OCI-LY7 (cell line): ENCODE measurements at regions not wholly inside any gene's neighbourhood (a gene's known extent, or its start where the extent isn't known, plus 50 kb on each side); places are given as distances from the start of the nearest gene placed in this dataset.

Experiments used
- BruUV-seq: library from RNA; stranded (reverse); fragments of 400-500 nt; replicated peaks from 2 replicates; lab custom pipeline; 2021; lab: Mats Ljungman, UMichigan
- CTCF ChIA-PET: fragments of 300-600 bp; sonication (Branson Sonifier 250); formaldehyde crosslinking; loops from one replicate; lab custom pipeline; 2022; ENCODE audit warnings: antibody characterized with exemption; ENCODE audit not compliant: unreplicated experiment; lab: Charles Lee
- POLR2A ChIA-PET: fragments of 300-600 bp; sonication (Branson Sonifier 250); formaldehyde crosslinking; loops from one replicate; lab custom pipeline; 2022; ENCODE audit warnings: antibody characterized with exemption; lab: Charles Lee
- DNase-seq: peaks from one replicate; pipeline ENCODE4 v3.0.0-alpha.2; 2015; ENCODE audit warnings: low spot score
- H2AFZ ChIP-seq: fragments of 200-600 bp; sonication (generic), shearing (Covaris generic); 2 replicates; pipeline ENCODE4 v1.6.1; 2014; ENCODE audit warnings: mild to moderate bottlenecking, antibody characterized with exemption, low read length, moderate library complexity
- H3K27ac ChIP-seq: fragments of 200-600 bp; sonication (generic); 2 replicates; pipeline ENCODE4 v1.5.1; 2014; ENCODE audit warnings: mixed run types, low read depth, mild to moderate bottlenecking, moderate library complexity, low read length, inconsistent platforms; ENCODE audit not compliant: poor library complexity, severe bottlenecking
- H3K36me3 ChIP-seq: fragments of 200-600 bp; sonication (generic); 2 replicates; pipeline ENCODE4 v1.6.1; 2014; ENCODE audit warnings: mild to moderate bottlenecking, antibody characterized with exemption, low read length, moderate library complexity, mixed read lengths; ENCODE audit not compliant: insufficient read depth
- H3K4me1 ChIP-seq: fragments of 200-600 bp; sonication (generic); 2 replicates; pipeline ENCODE4 v1.5.1; 2014; ENCODE audit warnings: mild to moderate bottlenecking, low read length; ENCODE audit not compliant: insufficient read depth, poor library complexity, severe bottlenecking
- H3K4me2 ChIP-seq: fragments of 200-600 bp; sonication (generic); 2 replicates; pipeline ENCODE4 v1.6.1; 2014; ENCODE audit warnings: mild to moderate bottlenecking, low read length
- H3K4me3 ChIP-seq: fragments of 200-600 bp; sonication (generic); 2 replicates; pipeline ENCODE4 v1.5.1; 2014; ENCODE audit warnings: mild to moderate bottlenecking, low read depth, low read length; ENCODE audit not compliant: poor library complexity, severe bottlenecking
- H3K79me2 ChIP-seq: fragments of 200-600 bp; sonication (generic); 2 replicates; pipeline ENCODE4 v1.6.1; 2016; ENCODE audit warnings: low read depth, mild to moderate bottlenecking, low read length, moderate library complexity, mixed read lengths; ENCODE audit not compliant: insufficient read depth
- H3K9me2 ChIP-seq: fragments of 200-600 bp; sonication (generic); 2 replicates; pipeline ENCODE4 v1.6.1; 2016; ENCODE audit warnings: mild to moderate bottlenecking, low read length, mixed read lengths; ENCODE audit not compliant: insufficient read depth
- H3K9me3 ChIP-seq: fragments of 200-600 bp; sonication (generic); 2 replicates; pipeline ENCODE4 v1.6.1; 2014; ENCODE audit warnings: mild to moderate bottlenecking, mixed run types, low read length, mixed read lengths
- H4K20me1 ChIP-seq: fragments of 200-600 bp; sonication (generic); 2 replicates; pipeline ENCODE4 v1.6.1; 2014; ENCODE audit warnings: mild to moderate bottlenecking, antibody characterized with exemption, low read length, moderate library complexity, mixed read lengths; ENCODE audit not compliant: insufficient read depth
- EZH2phosphoT487 ChIP-seq: fragments of 200-600 bp; sonication (generic); IDR thresholded peaks from 2 replicates; pipeline ENCODE4 v1.6.1; 2018; ENCODE audit warnings: low read depth, borderline replicate concordance, mild to moderate bottlenecking, mixed run types, antibody characterized with exemption, low read length, moderate library complexity, mixed read lengths
- intact Hi-C: fragments of 100-400 bp; cut with micrococcal nuclease; formaldehyde crosslinking; loops from one replicate; pipeline ENCODE4 v1.10.0; 2022; ENCODE audit not compliant: unreplicated experiment
- TF ChIP-seq, protein P1 (sequence below): fragments of 200-600 bp; sonication (generic); conservative IDR thresholded peaks from 2 replicates; pipeline ENCODE4 v1.5.1; 2014; ENCODE audit warnings: mild to moderate bottlenecking, antibody characterized with exemption, low read length, moderate library complexity, mixed read lengths

DNA sequence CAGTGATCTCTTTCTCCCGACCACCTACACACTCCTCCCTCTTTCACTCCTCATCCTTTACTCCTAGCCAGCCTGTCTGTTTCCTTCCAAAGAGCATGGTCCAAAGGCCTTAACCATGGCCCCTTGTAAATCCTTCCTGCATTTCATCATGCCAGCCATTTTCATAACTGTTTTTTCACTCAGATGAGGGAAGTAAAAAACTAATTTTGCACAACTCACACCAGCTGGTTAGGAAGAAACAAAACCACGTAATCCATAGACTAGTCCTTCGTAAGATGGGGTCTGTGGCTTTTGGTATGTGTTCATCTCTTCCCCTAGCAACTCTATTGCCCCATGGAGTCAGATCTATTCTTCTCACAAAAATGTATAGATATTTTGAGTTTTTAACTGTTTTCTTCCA, 187.8 kb downstream of the SHOX2 start:
- Histone ChIP-seq H3K36me3 (no peaks in the 10 kb centered on the region), H2AFZ (no peak overlapping the region), H3K4me2 (no peak overlapping the region), H3K4me3 (no peak overlapping the region), H3K9me3 (no peaks in the 10 kb centered on the region), H3K4me1 (no peaks in the 10 kb centered on the region), H3K79me2 (no peaks in the 10 kb centered on the region), H3K27ac (no peak overlapping the region), H3K9me2 (no peaks in the 10 kb centered on the region), H4K20me1 (no peaks in the 10 kb centered on the region)
- intact Hi-C loops: no loop called here
- POLR2A ChIA-PET: no interaction called here
- TF ChIP-seq, protein P1, sequence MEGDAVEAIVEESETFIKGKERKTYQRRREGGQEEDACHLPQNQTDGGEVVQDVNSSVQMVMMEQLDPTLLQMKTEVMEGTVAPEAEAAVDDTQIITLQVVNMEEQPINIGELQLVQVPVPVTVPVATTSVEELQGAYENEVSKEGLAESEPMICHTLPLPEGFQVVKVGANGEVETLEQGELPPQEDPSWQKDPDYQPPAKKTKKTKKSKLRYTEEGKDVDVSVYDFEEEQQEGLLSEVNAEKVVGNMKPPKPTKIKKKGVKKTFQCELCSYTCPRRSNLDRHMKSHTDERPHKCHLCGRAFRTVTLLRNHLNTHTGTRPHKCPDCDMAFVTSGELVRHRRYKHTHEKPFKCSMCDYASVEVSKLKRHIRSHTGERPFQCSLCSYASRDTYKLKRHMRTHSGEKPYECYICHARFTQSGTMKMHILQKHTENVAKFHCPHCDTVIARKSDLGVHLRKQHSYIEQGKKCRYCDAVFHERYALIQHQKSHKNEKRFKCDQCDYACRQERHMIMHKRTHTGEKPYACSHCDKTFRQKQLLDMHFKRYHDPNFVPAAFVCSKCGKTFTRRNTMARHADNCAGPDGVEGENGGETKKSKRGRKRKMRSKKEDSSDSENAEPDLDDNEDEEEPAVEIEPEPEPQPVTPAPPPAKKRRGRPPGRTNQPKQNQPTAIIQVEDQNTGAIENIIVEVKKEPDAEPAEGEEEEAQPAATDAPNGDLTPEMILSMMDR: no peak
- no peak for TF ChIP-seq EZH2phosphoT487
- no peak for DNase-seq
- CTCF ChIA-PET: no interaction called here
- no TSS peak for BruUV-seq

DNA sequence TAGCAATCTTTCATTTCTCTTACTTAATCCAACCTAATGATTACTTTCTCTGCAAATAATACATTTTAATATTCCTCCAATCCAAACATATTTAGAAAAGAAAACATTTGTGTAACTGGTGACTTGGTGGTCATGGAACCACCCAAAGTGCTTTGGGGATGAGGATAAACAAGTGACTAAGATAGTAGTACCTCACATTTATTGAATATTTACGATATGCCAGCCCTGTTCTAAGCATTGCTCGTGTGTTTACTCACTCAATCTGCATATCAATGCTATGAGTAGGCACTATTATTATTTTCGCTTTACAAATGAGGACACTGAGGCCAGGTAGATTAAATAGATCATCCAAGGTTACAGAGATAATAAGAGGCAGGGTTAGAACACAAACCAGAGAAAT, 189.5 kb downstream of the SHOX2 start:
- no peaks in the 10 kb centered on the region for H3K9me3 ChIP-seq
- no peaks in the 10 kb centered on the region for H4K20me1 ChIP-seq
- no peak for DNase-seq
- no peaks in the 10 kb centered on the region for H3K36me3 ChIP-seq
- BruUV-seq: no TSS peak
- H3K4me3 ChIP-seq: no peak overlapping the region
- no peaks in the 10 kb centered on the region for H3K79me2 ChIP-seq
- no peak overlapping the region for H3K27ac ChIP-seq
- TF ChIP-seq EZH2phosphoT487: no peak
- TF ChIP-seq, protein P1: no peak
- H2AFZ ChIP-seq: no peak overlapping the region
- intact Hi-C loops: no loop called here
- ChIA-PET CTCF (no interaction called here), POLR2A (no interaction called here)
- H3K9me2 ChIP-seq: no peaks in the 10 kb centered on the region
- no peak overlapping the region for H3K4me2 ChIP-seq
- no peaks in the 10 kb centered on the region for H3K4me1 ChIP-seq

DNA sequence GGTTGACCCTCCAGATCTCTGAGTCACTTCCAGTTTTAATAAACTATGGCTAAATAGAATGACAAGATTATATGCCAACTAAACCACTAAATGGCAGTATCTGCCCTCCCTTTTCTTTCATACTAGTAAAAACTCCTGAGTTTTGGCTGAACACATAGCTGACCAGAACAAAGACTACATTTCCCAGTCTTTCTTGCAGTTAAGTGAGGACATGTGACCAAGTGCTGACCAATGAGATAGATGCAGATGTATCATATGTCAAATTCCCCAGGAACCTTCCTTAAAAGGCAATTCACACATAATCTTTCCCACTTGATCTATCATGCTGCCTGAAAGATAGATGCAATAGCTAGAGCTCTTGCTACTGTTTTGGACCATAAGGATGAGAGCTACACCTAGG, 191.3 kb downstream of the SHOX2 start:
- H3K4me2 ChIP-seq: no peak overlapping the region
- no peaks in the 10 kb centered on the region for H4K20me1 ChIP-seq
- intact Hi-C loops: no loop called here
- TF ChIP-seq, protein P1: no peak
- TF ChIP-seq EZH2phosphoT487: no peak
- no peaks in the 10 kb centered on the region for H3K4me1 ChIP-seq
- no peak overlapping the region for H3K27ac ChIP-seq
- no peak for DNase-seq
- H3K79me2 ChIP-seq: no peaks in the 10 kb centered on the region
- no peaks in the 10 kb centered on the region for H3K36me3 ChIP-seq
- H3K9me3 ChIP-seq: no peaks in the 10 kb centered on the region
- no peak overlapping the region for H2AFZ ChIP-seq
- no peaks in the 10 kb centered on the region for H3K9me2 ChIP-seq
- ChIA-PET POLR2A (interaction anchor here (0.8 kb wide), 1 partner anchor 180 kb away, joined by 5 read pairs; no protein-coding TSS in a partner anchor), CTCF (no interaction called here)
- H3K4me3 ChIP-seq: no peak overlapping the region
- no TSS peak for BruUV-seq
